GM10266 (cell line): ENCODE measurements at regions not wholly inside any gene's neighbourhood (a gene's known extent, or its start where the extent isn't known, plus 50 kb on each side); places are given as distances from the start of the nearest gene placed in this dataset.
"Not testable (repeated sequence)": the region's sequence is repeated elsewhere in the genome, so short reads cannot be mapped to it uniquely, and the experiment has no call there.

Experiments used
- DNase-seq: peaks from one replicate; pipeline ENCODE4 v3.0.0; 2012; ENCODE audit errors: extremely low spot score
- TF ChIP-seq, protein P1 (sequence below): IDR thresholded peaks from 2 replicates; pipeline ENCODE4 v1.5.1; 2012; ENCODE audit warnings: mild to moderate bottlenecking, low read depth; ENCODE audit not compliant: control insufficient read depth, insufficient read depth; ENCODE audit errors: missing control alignments

DNA sequence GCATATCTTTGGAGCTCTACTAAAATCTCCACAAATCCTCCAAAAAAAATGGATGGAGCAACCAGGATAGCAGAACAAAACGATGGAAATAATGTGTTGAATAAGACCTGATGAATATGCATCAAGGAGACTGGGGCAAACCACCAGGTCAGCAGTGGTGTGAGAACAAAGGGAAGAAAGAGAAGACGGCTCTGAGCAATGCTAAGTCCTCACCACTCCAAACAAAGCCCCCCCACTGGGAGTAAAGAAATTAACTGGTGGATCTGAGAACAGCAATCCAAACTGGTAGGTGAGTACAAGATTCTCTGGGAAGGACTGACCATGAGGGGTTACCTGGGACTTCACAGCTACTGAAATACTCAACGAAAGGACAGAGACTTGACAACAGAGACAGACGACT is 977.3 kb downstream of the TBL1XR1 start:
- TF ChIP-seq, protein P1, sequence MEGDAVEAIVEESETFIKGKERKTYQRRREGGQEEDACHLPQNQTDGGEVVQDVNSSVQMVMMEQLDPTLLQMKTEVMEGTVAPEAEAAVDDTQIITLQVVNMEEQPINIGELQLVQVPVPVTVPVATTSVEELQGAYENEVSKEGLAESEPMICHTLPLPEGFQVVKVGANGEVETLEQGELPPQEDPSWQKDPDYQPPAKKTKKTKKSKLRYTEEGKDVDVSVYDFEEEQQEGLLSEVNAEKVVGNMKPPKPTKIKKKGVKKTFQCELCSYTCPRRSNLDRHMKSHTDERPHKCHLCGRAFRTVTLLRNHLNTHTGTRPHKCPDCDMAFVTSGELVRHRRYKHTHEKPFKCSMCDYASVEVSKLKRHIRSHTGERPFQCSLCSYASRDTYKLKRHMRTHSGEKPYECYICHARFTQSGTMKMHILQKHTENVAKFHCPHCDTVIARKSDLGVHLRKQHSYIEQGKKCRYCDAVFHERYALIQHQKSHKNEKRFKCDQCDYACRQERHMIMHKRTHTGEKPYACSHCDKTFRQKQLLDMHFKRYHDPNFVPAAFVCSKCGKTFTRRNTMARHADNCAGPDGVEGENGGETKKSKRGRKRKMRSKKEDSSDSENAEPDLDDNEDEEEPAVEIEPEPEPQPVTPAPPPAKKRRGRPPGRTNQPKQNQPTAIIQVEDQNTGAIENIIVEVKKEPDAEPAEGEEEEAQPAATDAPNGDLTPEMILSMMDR: no peak
- DNase-seq: no peak

DNA sequence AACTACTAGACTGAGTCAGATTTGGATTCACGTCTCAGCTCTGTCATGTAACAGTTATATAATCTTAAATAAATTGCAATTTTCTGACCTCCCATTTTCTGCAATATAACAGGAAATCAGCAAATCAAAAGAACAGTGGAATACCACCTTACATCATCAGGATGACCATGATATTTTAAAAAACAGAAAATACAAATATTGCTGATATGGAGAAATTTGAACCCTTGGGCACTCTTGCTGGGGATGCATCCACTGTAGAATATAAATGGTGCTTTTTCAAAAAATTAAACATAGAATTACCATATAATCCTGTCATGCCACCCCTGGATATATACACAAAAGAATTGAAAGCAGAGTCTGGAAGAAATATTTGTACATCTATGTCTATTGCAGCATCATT is 982.5 kb downstream of the TBL1XR1 start:
- DNase-seq: no peak
- TF ChIP-seq, protein P1: no peak

DNA sequence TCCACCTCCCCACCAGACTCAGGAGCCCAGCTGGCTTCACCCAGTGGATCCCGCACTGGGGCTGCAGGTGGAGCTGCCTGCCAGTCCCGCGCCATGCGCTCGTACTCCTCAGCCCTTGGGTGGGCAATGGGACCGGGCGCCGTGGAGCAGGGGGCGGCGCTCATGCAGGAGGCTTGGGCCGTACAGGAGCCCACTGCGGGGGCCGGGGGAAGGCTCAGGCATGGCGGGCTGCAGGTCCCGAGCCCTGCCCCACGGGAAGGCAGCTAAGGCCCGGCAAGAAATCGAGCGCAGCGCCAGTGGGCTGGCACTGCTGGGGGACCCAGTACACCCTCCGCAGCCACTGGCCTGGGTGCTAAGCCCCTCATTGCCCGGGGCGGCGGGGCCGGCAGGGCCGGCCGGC is 984.0 kb downstream of the TBL1XR1 start:
- not testable (repeated sequence) for DNase-seq

DNA sequence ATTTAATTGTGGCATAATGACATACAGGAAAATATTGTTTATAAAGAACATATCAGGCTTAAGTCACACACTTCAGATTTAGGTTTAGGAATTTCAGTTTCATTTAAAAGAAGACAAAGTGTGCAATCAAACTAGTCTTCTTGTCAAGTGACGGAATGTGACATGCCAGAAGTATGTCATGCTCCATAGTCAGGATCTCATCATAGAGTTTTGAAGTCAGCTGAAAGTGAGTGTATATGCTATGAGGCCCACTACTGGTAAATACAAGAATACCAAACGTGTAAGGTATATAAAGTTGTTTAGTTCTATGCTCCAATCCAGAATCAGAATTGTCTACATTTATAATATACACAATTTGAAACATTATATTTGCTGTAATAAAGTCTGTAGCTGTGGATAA is 988.4 kb downstream of the TBL1XR1 start:
- TF ChIP-seq, protein P1: no peak
- DNase-seq: no peak

DNA sequence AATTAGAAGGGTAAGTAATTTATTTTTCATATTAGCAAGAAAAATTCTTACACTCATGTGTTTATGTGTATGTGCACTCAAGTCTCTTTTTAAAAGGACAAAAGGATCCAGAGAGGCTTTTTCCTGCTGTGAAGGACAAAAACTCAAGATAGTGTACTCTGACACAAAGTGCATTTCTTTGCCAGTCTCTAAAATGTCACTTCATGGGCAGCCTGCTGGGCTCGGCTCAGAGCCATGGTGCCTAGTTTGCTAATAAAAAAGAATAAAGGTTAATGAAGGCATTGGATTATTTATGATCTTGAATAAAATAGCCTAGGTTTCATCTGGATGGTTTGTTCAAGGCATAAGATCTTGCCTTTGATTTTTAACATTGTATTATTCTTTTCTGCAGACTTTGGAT is 989.0 kb downstream of the TBL1XR1 start:
- TF ChIP-seq, protein P1: no peak
- DNase-seq: no peak

DNA sequence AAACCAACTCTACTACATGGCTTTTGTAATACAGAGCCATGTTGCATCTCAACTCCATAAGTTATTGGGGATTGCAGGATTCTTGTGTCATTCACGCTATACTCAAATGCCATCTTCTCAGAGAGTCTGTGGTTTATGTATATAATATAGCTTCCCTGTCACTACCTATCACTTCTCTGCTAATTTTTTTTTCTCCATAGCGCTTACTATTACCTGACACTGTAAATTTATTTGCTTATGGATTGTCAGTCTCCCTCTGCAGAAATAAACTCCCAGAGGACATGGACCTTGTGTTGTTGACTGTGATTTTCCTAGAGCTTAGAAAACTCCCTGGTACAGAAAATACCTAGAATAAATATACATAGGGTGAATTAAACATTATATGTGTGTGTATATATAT is 990.5 kb downstream of the TBL1XR1 start:
- no peak for DNase-seq
- TF ChIP-seq, protein P1: no peak

DNA sequence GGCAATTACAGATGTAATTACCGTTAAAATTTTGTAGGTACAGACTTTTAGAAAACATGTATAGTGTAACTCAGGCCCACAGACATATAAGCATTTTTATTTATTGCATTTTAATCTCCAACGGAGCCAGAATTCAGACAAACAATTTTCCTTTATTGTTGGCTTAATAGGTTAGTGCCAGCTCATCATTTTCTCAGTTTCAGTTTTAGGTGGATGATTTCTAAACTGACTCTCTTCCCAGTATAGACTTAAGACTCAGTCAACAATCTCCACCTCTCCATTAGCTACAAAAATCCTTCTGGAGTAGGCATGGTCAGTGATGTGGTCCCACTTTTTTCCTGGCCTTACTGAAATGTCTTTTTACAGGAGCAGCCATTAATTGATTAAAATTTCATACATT is 994.6 kb downstream of the TBL1XR1 start:
- no peak for DNase-seq
- TF ChIP-seq, protein P1: no peak

DNA sequence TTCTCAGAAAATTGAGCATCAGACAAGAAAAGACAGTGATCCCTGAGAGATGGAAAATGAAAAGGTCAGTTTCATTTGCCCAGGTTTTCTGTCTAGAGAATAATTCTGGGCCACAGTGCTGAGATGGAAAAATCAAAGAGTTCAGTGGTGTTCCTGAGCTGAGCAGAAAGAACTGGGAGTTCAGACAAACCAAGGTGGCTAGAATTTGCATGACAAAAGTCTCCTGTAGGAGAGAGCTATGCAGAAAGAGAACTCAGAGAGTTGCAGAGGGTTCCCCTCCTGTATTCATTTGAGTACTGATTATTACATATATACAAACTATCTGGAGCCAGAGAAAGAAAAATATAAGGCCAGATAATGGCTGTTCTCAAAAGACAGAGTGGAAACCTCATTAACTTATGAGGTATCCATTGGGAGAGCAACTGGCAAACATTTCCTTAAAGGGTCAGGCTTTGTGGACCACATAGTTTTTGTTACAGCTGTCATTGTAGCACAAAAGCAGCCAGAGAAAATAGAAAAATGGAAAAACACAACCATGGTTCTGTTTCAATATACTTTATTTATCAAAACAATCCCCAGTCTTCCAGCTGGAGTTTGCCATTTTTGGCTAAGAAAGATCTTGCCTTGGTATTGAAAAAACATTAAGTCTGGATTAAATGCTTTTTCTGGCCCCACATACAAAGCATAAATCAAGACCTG is 1004.1 kb downstream of the TBL1XR1 start:
- TF ChIP-seq, protein P1: no peak
- no peak for DNase-seq
